ENCODE measurements at regions not wholly inside any gene's neighbourhood (a gene's known extent, or its start where the extent isn't known, plus 50 kb on each side); places are given as distances from the start of the nearest gene placed in this dataset.

GRCh38 chr16:79437764-79438751 is 162.5 kb downstream of the MAF start:
- TF ChIP-seq KLF16 (tag by site-specific recombination; IDR thresholded peaks at IDR 0.05) (no peak), ZNF114 (tag by site-specific recombination; IDR thresholded peaks at IDR 0.05) (no peak), MEIS1 (CRISPR knock-in tag; IDR thresholded peaks at IDR 0.05; ENCODE audit: borderline replicate concordance) (no peak), ZBTB1 (tag by site-specific recombination; IDR thresholded peaks at IDR 0.05) (no peak), ZNF324 (tag by site-specific recombination; IDR thresholded peaks at IDR 0.05) (no peak), CTCF (tag by site-specific recombination; IDR thresholded peaks at IDR 0.05) (no peak), ZNF223 (tag by site-specific recombination; IDR thresholded peaks at IDR 0.05) (no peak), ZNF416 (tag by site-specific recombination; IDR thresholded peaks at IDR 0.05) (no peak), ZBTB8A (tag by site-specific recombination; IDR thresholded peaks at IDR 0.05) (no peak), ZNF292 (tag by site-specific recombination; IDR thresholded peaks at IDR 0.05; ENCODE audit: borderline replicate concordance, low read depth) (no peak), ZFHX2 (tag by site-specific recombination; conservative IDR thresholded peaks at IDR 0.05) (no peak), ZNF585B (tag by site-specific recombination; IDR thresholded peaks at IDR 0.05) (no peak)

All from HEK293 (cell line).